Effector memory CD4-positive, alpha-beta T cell (primary cell): ENCODE measurements at regions not wholly inside any gene's neighbourhood (a gene's known extent, or its start where the extent isn't known, plus 50 kb on each side); places are given as distances from the start of the nearest gene placed in this dataset.

Experiments used
- DNase-seq, 3 donors: peaks; one replicate each; pipeline ENCODE4 v3.0.0-alpha.2; 2020
- H3K27ac ChIP-seq: 2 replicates; pipeline ENCODE4 v1.7.0; 2013; ENCODE audit warnings: mild to moderate bottlenecking, low read length, moderate library complexity; ENCODE audit not compliant: insufficient read depth, poor library complexity, severe bottlenecking
- H3K27me3 ChIP-seq: replicated peaks from 2 replicates; pipeline ENCODE4 v1.7.0; 2013; ENCODE audit warnings: mild to moderate bottlenecking, low read length; ENCODE audit not compliant: insufficient read depth, control insufficient read depth, poor library complexity, severe bottlenecking
- H3K36me3 ChIP-seq: 2 replicates; pipeline ENCODE4 v1.7.0; 2013; ENCODE audit warnings: mild to moderate bottlenecking, low read length, moderate library complexity; ENCODE audit not compliant: control insufficient read depth, insufficient read depth
- H3K4me1 ChIP-seq: 2 replicates; pipeline ENCODE4 v1.7.0; 2013; ENCODE audit warnings: low read length, mild to moderate bottlenecking; ENCODE audit not compliant: control insufficient read depth, insufficient read depth, poor library complexity, severe bottlenecking
- H3K4me3 ChIP-seq: 2 replicates; pipeline ENCODE4 v1.7.0; 2013; ENCODE audit warnings: low read length, low read depth, mild to moderate bottlenecking; ENCODE audit not compliant: insufficient read depth, poor library complexity, severe bottlenecking
- H3K9me3 ChIP-seq: 2 replicates; pipeline ENCODE4 v1.7.0; 2013; ENCODE audit warnings: mild to moderate bottlenecking, low read length, moderate library complexity; ENCODE audit not compliant: control insufficient read depth

- H3K9me3 ChIP-seq: no peaks in the 10 kb centered on the region
- no peak overlapping the region for H3K4me3 ChIP-seq
- H3K27me3 ChIP-seq: no peaks in the 10 kb centered on the region
- no peaks in the 10 kb centered on the region for H3K4me1 ChIP-seq
- H3K36me3 ChIP-seq: no peaks in the 10 kb centered on the region
- no peak overlapping the region for H3K27ac ChIP-seq
- DNase-seq: no peak
These were observed 440.8 kb upstream of the ATP2B1 start for GRCh38 chr12:90149453-90149852.

GRCh38 chr12:90129366-90130030 lies 420.9 kb upstream of the ATP2B1 start:
- Histone ChIP-seq H3K27me3 (no peaks in the 10 kb centered on the region), H3K4me1 (no peaks in the 10 kb centered on the region)

GRCh38 chr12:90128526-90128925 lies 419.9 kb upstream of the ATP2B1 start:
- H3K27ac ChIP-seq: no peak overlapping the region
- H3K4me3 ChIP-seq: no peak overlapping the region
- H3K36me3 ChIP-seq: no peaks in the 10 kb centered on the region
- H3K27me3 ChIP-seq: no peaks in the 10 kb centered on the region
- H3K4me1 ChIP-seq: no peaks in the 10 kb centered on the region
- no peak for DNase-seq
- no peaks in the 10 kb centered on the region for H3K9me3 ChIP-seq

More at GRCh38 chr12:90129366-90130030, 420.9 kb upstream of the ATP2B1 start:
- Histone ChIP-seq H3K36me3 (no peaks in the 10 kb centered on the region), H3K9me3 (no peaks in the 10 kb centered on the region), H3K27ac (no peak overlapping the region), H3K4me3 (no peak overlapping the region)
- DNase-seq: no peak

- Histone ChIP-seq H3K9me3 (no peaks in the 10 kb centered on the region), H3K4me1 (no peaks in the 10 kb centered on the region), H3K27ac (no peak overlapping the region), H3K27me3 (no peaks in the 10 kb centered on the region), H3K4me3 (no peak overlapping the region), H3K36me3 (no peaks in the 10 kb centered on the region)
- no peak for DNase-seq
These were observed 417.5 kb upstream of the ATP2B1 start for GRCh38 chr12:90126125-90126524.

- Histone ChIP-seq H3K9me3 (no peaks in the 10 kb centered on the region), H3K27me3 (no peaks in the 10 kb centered on the region), H3K36me3 (no peaks in the 10 kb centered on the region), H3K4me3 (no peak overlapping the region), H3K4me1 (no peaks in the 10 kb centered on the region), H3K27ac (no peak overlapping the region)
- no peak for DNase-seq
These were observed 416.3 kb upstream of the ATP2B1 start for GRCh38 chr12:90124914-90125313.

- H3K27me3 ChIP-seq: no peaks in the 10 kb centered on the region
These were observed 415.7 kb upstream of the ATP2B1 start for GRCh38 chr12:90124289-90124688.

GRCh38 chr12:90122681-90123080 lies 414.0 kb upstream of the ATP2B1 start:
- H3K4me1 ChIP-seq: no peaks in the 10 kb centered on the region

More at GRCh38 chr12:90124289-90124688, 415.7 kb upstream of the ATP2B1 start:
- Histone ChIP-seq H3K4me1 (no peaks in the 10 kb centered on the region), H3K36me3 (no peaks in the 10 kb centered on the region), H3K9me3 (no peaks in the 10 kb centered on the region), H3K4me3 (no peak overlapping the region), H3K27ac (no peak overlapping the region)
- DNase-seq: no peak

GRCh38 chr12:90120627-90121026 lies 412.0 kb upstream of the ATP2B1 start:
- DNase-seq: no peak
- Histone ChIP-seq H3K9me3 (no peaks in the 10 kb centered on the region), H3K27me3 (no peaks in the 10 kb centered on the region), H3K4me1 (no peaks in the 10 kb centered on the region), H3K27ac (no peak overlapping the region), H3K4me3 (no peak overlapping the region), H3K36me3 (no peaks in the 10 kb centered on the region)

More at GRCh38 chr12:90122681-90123080, 414.0 kb upstream of the ATP2B1 start:
- no peak overlapping the region for H3K4me3 ChIP-seq
- no peak overlapping the region for H3K27ac ChIP-seq
- DNase-seq: no peak
- no peaks in the 10 kb centered on the region for H3K27me3 ChIP-seq
- H3K9me3 ChIP-seq: no peaks in the 10 kb centered on the region
- H3K36me3 ChIP-seq: no peaks in the 10 kb centered on the region

- Histone ChIP-seq H3K4me1 (no peaks in the 10 kb centered on the region), H3K27ac (no peak overlapping the region), H3K27me3 (no peaks in the 10 kb centered on the region), H3K4me3 (no peak overlapping the region), H3K9me3 (no peaks in the 10 kb centered on the region), H3K36me3 (no peaks in the 10 kb centered on the region)
- no peak for DNase-seq
These were observed 404.0 kb upstream of the ATP2B1 start for GRCh38 chr12:90112666-90113065.

GRCh38 chr12:90111791-90112580 lies 403.3 kb upstream of the ATP2B1 start:
- Histone ChIP-seq H3K27ac (no peak overlapping the region), H3K9me3 (no peaks in the 10 kb centered on the region), H3K4me3 (no peak overlapping the region), H3K36me3 (no peaks in the 10 kb centered on the region), H3K27me3 (no peaks in the 10 kb centered on the region), H3K4me1 (no peaks in the 10 kb centered on the region)
- DNase-seq: no peak
